HPDE6-E6E7 (cell line): ENCODE measurements at regions not wholly inside any gene's neighbourhood (a gene's known extent, or its start where the extent isn't known, plus 50 kb on each side); places are given as distances from the start of the nearest gene placed in this dataset.

Experiments
- DNase-seq: peaks from one replicate; pipeline ENCODE4 v3.0.0; 2011; ENCODE audit warnings: missing footprints; ENCODE audit errors: extremely low spot score

DNA sequence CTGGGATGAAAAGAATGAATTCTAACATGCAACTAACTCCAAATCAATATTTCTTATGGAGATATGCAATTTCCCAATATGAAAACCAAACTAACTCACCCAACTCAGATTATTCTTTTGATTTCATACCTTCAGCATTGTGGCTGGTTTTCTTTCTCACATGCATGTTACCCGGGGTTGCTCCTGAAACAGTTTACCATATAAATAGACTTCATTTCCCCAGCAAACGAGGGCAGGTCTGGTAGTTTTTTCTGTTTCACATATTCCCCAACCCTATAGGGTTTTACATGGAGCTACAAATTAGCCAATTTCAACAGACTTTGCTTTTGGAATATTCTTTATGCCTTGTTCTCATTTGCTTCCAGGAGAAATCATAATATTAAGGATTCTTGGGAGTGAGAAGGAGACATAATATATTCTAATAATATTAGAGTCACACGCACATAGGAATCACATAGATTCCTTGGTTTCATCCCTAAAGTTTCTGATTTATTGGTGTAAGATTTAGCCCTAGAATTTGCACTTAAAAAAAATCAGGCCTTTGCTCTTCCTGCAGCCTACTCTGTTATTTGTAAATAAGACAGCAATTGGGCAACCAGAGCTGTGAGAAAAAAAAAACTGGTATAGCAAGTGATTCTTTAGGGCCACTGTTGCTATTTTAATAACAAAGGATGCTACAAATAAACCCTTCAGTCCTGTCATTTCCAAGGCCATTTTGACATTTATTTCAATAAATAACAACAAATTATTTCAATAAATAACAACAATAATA, 60.3 kb upstream of the FAM20A start:
- DNase-seq: no peak

DNA sequence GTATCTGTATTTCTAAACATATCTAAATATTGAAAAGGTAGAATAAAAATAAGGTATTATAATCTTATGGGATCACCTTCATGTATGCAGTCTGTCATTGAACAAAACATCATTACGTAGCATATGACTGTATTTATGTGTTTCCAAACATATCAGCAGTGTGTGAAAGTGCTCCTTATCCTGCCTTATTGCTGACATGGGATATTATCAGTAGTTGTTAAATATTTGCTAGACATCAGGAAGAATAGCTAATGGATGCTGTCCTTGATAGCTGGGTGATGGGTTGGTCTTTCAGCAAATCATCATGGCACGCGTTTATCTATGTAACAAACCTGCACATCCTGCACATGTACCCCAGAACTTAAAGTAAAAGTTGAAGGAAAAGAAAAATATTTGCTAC, 59.1 kb upstream of the FAM20A start:
- no peak for DNase-seq

DNA sequence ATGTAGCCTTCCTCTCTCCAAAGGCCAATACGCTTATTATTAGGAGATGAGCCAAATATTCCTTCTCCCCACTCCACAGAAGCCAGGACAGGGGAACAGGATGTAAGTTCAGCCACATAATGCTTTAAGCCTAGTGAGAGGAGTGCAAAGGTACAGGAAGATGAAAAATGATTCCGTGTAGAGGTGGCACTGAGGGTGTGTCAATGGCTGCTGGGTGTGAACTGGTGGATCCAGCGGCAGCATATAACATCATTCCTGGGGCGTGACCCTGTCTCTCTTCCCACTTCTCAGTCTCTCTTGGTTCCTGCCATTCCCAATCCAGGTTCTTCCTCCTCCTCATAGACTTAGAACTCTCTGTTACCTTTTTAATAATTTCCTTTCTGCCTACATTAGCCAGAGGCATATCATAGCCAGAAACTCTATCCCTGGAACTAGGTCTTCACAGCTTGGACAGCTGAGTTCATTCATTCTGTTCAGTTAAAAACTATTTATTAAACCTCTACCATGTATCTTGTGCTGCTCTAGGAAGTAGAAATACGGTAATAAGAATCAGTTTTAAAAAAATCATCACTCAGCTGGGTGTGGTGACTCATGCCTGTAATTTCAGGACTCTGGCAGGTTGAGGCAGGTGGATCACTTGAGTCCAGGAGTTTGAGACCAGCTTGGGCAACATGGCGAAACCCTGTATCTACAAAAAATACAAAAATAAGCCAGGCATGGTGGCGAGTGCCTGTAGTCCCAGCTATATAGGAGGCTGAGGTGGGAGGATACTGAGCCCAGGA, 58.0 kb upstream of the FAM20A start:
- DNase-seq: no peak

DNA sequence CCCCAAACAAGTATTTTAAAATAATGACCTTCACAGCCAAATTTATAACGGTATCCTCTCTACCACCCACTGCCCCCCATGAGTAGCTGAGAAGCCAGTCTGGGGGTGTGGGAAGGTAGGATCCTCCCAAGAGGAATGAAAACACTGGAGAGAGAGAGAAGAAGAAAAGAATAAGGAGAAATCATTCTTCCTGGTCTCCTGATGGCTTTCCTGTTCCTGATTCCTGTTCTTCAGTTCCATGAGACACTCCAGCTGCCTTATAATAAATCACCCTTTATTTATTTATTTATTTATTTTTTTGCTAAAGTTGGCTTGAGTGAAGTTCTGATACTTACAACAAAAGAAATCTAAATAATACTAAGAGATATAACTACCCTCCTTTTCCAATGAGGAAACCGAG, 56.4 kb upstream of the FAM20A start:
- DNase-seq: no peak

DNA sequence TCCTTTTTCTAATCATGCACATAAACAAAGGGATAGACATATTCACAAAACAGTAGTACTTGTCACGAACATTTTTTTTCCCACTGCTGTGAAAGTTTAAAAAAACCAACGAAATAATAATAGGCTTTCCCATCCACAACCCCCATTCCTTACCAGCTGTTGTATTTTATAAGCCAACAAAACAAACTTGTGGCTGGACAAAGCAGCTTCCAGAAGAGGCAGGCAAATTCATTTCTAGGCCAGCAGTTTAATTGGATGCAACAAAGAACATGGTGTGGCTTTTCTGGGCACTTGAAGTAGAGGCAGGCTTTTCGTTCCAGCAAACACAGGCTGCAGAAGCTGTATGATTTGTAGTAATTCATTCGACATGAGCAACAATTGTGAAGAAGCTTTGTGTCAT, 56.0 kb upstream of the FAM20A start:
- no peak for DNase-seq

DNA sequence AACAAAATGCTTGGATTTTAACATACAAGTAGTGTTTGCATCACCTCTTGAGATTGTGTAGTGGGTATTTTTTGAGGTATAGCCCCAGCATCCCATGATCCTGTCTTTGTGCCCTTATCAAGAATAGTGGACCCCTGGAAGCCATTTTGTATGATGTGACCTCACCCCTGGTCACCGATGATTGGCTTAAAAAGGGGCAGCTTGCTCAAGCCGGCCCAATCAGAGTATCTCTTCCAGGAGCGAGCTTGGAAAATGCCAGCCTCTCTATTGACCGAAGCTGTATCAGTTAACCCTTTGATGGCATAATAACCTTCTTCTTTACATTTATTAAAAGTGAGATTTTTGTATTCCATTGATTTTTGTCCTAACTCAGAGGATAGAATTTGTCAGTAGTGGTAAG, 55.5 kb upstream of the FAM20A start:
- DNase-seq: no peak
